ENCODE measurements at regions not wholly inside any gene's neighbourhood (a gene's known extent, or its start where the extent isn't known, plus 50 kb on each side); places are given as distances from the start of the nearest gene placed in this dataset.
A peak's percentile ranks its signal among the peaks of the same experiment; 100 is the strongest.

GRCh38 chr2:102078773-102079172 lies 63.8 kb upstream of the IL1R1 start:
- no peak for DNase-seq (ENCODE audit: low read depth)

- DNase-seq (ENCODE audit: low read depth) = no peak
Observed at GRCh38 chr2:102080451-102081242, 61.9 kb upstream of the IL1R1 start.

GRCh38 chr2:102081243-102081522 lies 61.4 kb upstream of the IL1R1 start:
- no peak for DNase-seq (ENCODE audit: low read depth)

- DNase-seq (ENCODE audit: low read depth) = no peak
Observed at GRCh38 chr2:102081606-102082005, 60.9 kb upstream of the IL1R1 start.

- DNase-seq (ENCODE audit: low read depth) = peak; percentile 45
Observed at GRCh38 chr2:102082571-102083392, 59.8 kb upstream of the IL1R1 start.

GRCh38 chr2:102083393-102083703 lies 59.2 kb upstream of the IL1R1 start:
- DNase-seq (ENCODE audit: low read depth) = no peak

- no peak for DNase-seq (ENCODE audit: low read depth)
Observed at GRCh38 chr2:102084651-102085050, 57.9 kb upstream of the IL1R1 start.

GRCh38 chr2:102085238-102085637 lies 57.3 kb upstream of the IL1R1 start:
- no peak for DNase-seq (ENCODE audit: low read depth)

- DNase-seq (ENCODE audit: low read depth) = no peak
Observed at GRCh38 chr2:102086150-102086872, 56.2 kb upstream of the IL1R1 start.

GRCh38 chr2:102091121-102091520 lies 51.4 kb upstream of the IL1R1 start:
- no peak for DNase-seq (ENCODE audit: low read depth)

- no peak for DNase-seq (ENCODE audit: low read depth)
Observed at GRCh38 chr2:102091908-102092307, 50.6 kb upstream of the IL1R1 start.

GRCh38 chr2:102092535-102092934 lies 50.0 kb upstream of the IL1R1 start:
- no peak for DNase-seq (ENCODE audit: low read depth)

All from HS-5 (cell line).